ENCODE measurements at regions not wholly inside any gene's neighbourhood (a gene's known extent, or its start where the extent isn't known, plus 50 kb on each side); places are given as distances from the start of the nearest gene placed in this dataset.

DNA sequence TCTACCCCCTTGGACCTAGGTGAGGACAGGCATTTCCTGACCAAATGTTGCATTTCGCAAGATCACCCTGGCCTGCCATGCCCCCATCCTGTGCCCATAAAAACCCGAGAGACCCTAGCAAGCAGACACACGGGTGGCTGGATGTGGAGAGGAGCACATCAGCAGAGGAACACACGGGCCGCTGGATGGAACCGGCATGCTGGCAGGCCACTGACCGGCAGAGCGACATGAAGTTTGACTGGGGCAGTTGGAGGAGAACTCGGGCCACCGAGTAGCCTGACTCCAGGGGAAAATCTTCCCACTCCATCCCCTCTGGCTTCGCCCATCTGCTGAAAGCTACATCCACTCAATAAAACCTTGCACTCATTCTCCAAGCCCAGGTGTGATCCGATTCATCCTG lies 329.3 kb downstream of the FGF9 start (continued):
- TF ChIP-seq, protein P1, sequence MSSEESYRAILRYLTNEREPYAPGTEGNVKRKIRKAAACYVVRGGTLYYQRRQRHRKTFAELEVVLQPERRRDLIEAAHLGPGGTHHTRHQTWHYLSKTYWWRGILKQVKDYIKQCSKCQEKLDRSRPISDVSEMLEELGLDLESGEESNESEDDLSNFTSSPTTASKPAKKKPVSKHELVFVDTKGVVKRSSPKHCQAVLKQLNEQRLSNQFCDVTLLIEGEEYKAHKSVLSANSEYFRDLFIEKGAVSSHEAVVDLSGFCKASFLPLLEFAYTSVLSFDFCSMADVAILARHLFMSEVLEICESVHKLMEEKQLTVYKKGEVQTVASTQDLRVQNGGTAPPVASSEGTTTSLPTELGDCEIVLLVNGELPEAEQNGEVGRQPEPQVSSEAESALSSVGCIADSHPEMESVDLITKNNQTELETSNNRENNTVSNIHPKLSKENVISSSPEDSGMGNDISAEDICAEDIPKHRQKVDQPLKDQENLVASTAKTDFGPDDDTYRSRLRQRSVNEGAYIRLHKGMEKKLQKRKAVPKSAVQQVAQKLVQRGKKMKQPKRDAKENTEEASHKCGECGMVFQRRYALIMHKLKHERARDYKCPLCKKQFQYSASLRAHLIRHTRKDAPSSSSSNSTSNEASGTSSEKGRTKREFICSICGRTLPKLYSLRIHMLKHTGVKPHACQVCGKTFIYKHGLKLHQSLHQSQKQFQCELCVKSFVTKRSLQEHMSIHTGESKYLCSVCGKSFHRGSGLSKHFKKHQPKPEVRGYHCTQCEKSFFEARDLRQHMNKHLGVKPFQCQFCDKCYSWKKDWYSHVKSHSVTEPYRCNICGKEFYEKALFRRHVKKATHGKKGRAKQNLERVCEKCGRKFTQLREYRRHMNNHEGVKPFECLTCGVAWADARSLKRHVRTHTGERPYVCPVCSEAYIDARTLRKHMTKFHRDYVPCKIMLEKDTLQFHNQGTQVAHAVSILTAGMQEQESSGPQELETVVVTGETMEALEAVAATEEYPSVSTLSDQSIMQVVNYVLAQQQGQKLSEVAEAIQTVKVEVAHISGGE (tag by site-specific recombination; conservative IDR thresholded peaks at IDR 0.05; ENCODE audit: low read depth): no peak
- TF ChIP-seq ZFP3 (tag by site-specific recombination; IDR thresholded peaks at IDR 0.05; ENCODE audit: low read depth) (no peak), ZNF664 (tag by site-specific recombination; IDR thresholded peaks at IDR 0.05) (no peak), ZNF155 (tag by site-specific recombination; IDR thresholded peaks at IDR 0.05) (no peak), ZNF404 (tag by site-specific recombination; IDR thresholded peaks at IDR 0.05) (no peak), ZSCAN16 (tag by site-specific recombination; IDR thresholded peaks at IDR 0.05) (no peak)

DNA sequence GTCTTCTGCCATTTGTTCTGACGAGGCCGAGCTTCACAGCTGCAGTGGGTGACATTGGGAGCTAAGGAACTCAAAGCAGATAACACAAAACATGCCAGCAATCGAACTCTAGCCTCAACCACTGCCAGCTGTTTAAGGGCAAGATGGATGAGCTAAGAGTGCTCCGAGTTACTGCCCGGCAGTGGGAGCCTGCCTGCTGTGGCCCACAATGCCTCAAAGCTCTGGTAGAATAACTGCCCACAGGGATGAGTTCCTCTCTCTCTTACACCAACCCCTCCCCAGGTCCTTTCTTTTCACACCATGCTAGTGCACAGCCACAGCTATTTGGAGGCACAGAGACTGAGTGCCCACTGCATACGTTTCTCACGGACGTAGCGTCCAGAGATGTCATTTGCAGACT lies 330.5 kb downstream of the FGF9 start:
- ChIA-PET POLR2A (no interaction called here), CTCF (no interaction called here)
- no peak for TF ChIP-seq MYNN (tag by site-specific recombination; IDR thresholded peaks at IDR 0.05; ENCODE audit: borderline replicate concordance)
- Histone ChIP-seq H3K4me3 (ENCODE audit: low read depth, low read length) (no peak overlapping the region), H3K4me1 (ENCODE audit: control insufficient read depth, insufficient read depth, low read length) (no peaks in the 10 kb centered on the region; the same call in 1 of the 2 replicates), H3K9me3 (ENCODE audit: control insufficient read depth, insufficient read depth, low read depth, low read length) (no peaks in the 10 kb centered on the region), H3K36me3 (ENCODE audit: control insufficient read depth in 2 of 2, insufficient read depth in 1 of 2, low read length in 2 of 2) (no peaks in the 10 kb centered on the region), H3K27ac (ENCODE audit: extremely low read depth, low read depth, low read length) (no peak overlapping the region)

DNA sequence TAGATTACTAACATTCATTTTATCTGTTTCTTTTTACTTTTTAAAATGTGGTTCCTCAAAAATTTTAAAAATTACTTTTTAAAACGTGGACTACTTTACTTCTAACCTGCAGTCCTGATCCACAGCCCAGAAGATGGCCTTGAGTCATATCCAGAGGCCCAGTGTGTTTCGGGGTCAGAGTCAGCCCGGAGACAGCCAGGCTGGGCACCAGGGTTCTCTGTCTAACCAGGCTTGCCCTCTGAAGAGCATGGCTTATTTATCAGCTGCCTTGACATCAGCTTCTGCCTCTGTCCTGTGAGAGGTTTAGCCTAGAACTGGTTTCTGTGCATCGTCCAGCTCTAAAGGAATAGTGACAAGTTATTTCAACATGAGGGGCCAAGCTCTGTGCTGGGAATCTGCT lies 332.0 kb downstream of the FGF9 start:
- ChIA-PET POLR2A (no interaction called here), CTCF (no interaction called here)
- Histone ChIP-seq H3K4me3 (ENCODE audit: low read depth, low read length) (no peak overlapping the region), H3K36me3 (ENCODE audit: control insufficient read depth in 2 of 2, insufficient read depth in 1 of 2, low read length in 2 of 2) (no peaks in the 10 kb centered on the region), H3K27ac (ENCODE audit: extremely low read depth, low read depth, low read length) (no peak overlapping the region), H3K4me1 (ENCODE audit: control insufficient read depth, insufficient read depth, low read length) (no peaks in the 10 kb centered on the region; the same call in 1 of the 2 replicates), H3K9me3 (ENCODE audit: control insufficient read depth, insufficient read depth, low read depth, low read length) (no peaks in the 10 kb centered on the region)
- TF ChIP-seq ZNF626 (tag by site-specific recombination; IDR thresholded peaks at IDR 0.05) (no peak), REPIN1 (tag by site-specific recombination; IDR thresholded peaks at IDR 0.05; ENCODE audit: low read depth) (no peak), ZNF670 (tag by site-specific recombination; IDR thresholded peaks at IDR 0.05; ENCODE audit: low read depth) (no peak), ZNF10 (tag by site-specific recombination; IDR thresholded peaks at IDR 0.05) (no peak), ZNF555 (tag by site-specific recombination; conservative IDR thresholded peaks at IDR 0.05) (no peak), ZFP37 (tag by site-specific recombination; IDR thresholded peaks at IDR 0.05) (no peak), ZNF391 (tag by site-specific recombination; IDR thresholded peaks at IDR 0.05; ENCODE audit: borderline replicate concordance, low read depth) (no peak), ZNF426 (tag by site-specific recombination; IDR thresholded peaks at IDR 0.05) (no peak), ZXDB (tag by site-specific recombination; IDR thresholded peaks at IDR 0.05) (no peak), ZNF521 (tag by site-specific recombination; IDR thresholded peaks at IDR 0.05) (no peak), ZSCAN18 (tag by site-specific recombination; IDR thresholded peaks at IDR 0.05) (no peak), ZNF121 (tag by site-specific recombination; IDR thresholded peaks at IDR 0.05) (no peak), MYNN (tag by site-specific recombination; IDR thresholded peaks at IDR 0.05; ENCODE audit: borderline replicate concordance) (no peak)
- TF ChIP-seq, protein P2, sequence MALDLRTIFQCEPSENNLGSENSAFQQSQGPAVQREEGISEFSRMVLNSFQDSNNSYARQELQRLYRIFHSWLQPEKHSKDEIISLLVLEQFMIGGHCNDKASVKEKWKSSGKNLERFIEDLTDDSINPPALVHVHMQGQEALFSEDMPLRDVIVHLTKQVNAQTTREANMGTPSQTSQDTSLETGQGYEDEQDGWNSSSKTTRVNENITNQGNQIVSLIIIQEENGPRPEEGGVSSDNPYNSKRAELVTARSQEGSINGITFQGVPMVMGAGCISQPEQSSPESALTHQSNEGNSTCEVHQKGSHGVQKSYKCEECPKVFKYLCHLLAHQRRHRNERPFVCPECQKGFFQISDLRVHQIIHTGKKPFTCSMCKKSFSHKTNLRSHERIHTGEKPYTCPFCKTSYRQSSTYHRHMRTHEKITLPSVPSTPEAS (tag by site-specific recombination; IDR thresholded peaks at IDR 0.05): no peak
- TF ChIP-seq, protein P3, sequence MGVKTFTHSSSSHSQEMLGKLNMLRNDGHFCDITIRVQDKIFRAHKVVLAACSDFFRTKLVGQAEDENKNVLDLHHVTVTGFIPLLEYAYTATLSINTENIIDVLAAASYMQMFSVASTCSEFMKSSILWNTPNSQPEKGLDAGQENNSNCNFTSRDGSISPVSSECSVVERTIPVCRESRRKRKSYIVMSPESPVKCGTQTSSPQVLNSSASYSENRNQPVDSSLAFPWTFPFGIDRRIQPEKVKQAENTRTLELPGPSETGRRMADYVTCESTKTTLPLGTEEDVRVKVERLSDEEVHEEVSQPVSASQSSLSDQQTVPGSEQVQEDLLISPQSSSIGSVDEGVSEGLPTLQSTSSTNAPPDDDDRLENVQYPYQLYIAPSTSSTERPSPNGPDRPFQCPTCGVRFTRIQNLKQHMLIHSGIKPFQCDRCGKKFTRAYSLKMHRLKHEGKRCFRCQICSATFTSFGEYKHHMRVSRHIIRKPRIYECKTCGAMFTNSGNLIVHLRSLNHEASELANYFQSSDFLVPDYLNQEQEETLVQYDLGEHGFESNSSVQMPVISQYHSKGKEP (tag by site-specific recombination; IDR thresholded peaks at IDR 0.05): no peak
